A549 (cell line): ENCODE measurements at regions not wholly inside any gene's neighbourhood (a gene's known extent, or its start where the extent isn't known, plus 50 kb on each side); places are given as distances from the start of the nearest gene placed in this dataset.

Experiments used
- ATAC-seq, 2 experiments: fragments of 200-7000 bp in 1 of 2; fragments of >200 bp in 1 of 2; cut with Nextera tagmentation in 1 of 2; cut with Tn5 transposase in 1 of 2; 3 replicates each; pipeline versions ENCODE4 v1.8.0 to v1.9.1; 2018 to 2020; ENCODE audit warnings: mild to moderate bottlenecking in 1 of 2, moderate library complexity in 1 of 2
- CTCF ChIA-PET: fragments of 300-600 bp; sonication (Branson Sonifier 250); formaldehyde crosslinking; extraction: SDS; loops from one replicate; lab custom pipeline; 2021; ENCODE audit warnings: antibody characterized with exemption, inconsistent platforms; lab: Yijun Ruan, JAX
- POLR2A ChIA-PET: fragments of 350-600 bp; formaldehyde crosslinking; extraction: SDS; loops from one replicate; lab custom pipeline; 2021; ENCODE audit warnings: antibody characterized with exemption, inconsistent platforms; lab: Yijun Ruan, JAX
- DNase-seq, 2 experiments: peaks; one replicate each; pipeline versions ENCODE4 v3.0.0 to v3.0.0-alpha.2; 2011 to 2016; ENCODE audit warnings: low read depth in 1 of 2, low spot score in 1 of 2
- FAIRE-seq: peaks from 2 replicates; lab custom pipeline; 2011; peaks lifted over from hg19 to GRCh38; lab: Jason Lieb, UNC
- H3K27ac ChIP-seq, 2 experiments: fragments of >200 bp; sonication (Bioruptor Twin); formaldehyde crosslinking; 3 replicates each; pipeline ENCODE4 v1.5.1; 2016 to 2017
- H3K4me1 ChIP-seq: fragments of >200 bp; sonication (Bioruptor Twin); formaldehyde crosslinking; 3 replicates; pipeline ENCODE4 v1.6.1; 2016
- H3K4me2 ChIP-seq: fragments of >200 bp; sonication (Bioruptor Twin); formaldehyde crosslinking; 3 replicates; pipeline ENCODE4 v1.6.1; 2016
- H3K4me3 ChIP-seq: fragments of >200 bp; sonication (Bioruptor Twin); formaldehyde crosslinking; 3 replicates; pipeline ENCODE4 v1.5.1; 2016
- H3K9me3 ChIP-seq: fragments of >200 bp; sonication (Bioruptor Twin); formaldehyde crosslinking; 3 replicates; pipeline ENCODE4 v1.6.1; 2016
- ATOH8 ChIP-seq: fragments of 250-450 bp; sonication (Bioruptor Pico); IDR thresholded peaks from 2 replicates; pipeline ENCODE4 v1.5.0; 2020; ENCODE audit warnings: low read depth, mild to moderate bottlenecking, moderate library complexity
- BCL3 ChIP-seq: fragments of >200 bp; sonication (Bioruptor Twin); formaldehyde crosslinking; IDR thresholded peaks from 3 replicates; pipeline ENCODE4 v1.6.1; 2016
- E2F6 ChIP-seq: IDR thresholded peaks from 2 replicates; pipeline ENCODE4 v1.6.1; 2012; ENCODE audit warnings: low read depth, borderline replicate concordance
- EHF ChIP-seq: fragments of 250-450 bp; sonication (Bioruptor Pico); IDR thresholded peaks from 2 replicates; pipeline ENCODE4 v1.5.0; 2020; ENCODE audit warnings: mild to moderate bottlenecking
- EHMT2 ChIP-seq: fragments of 200-600 bp; sonication (generic); IDR thresholded peaks from 2 replicates; pipeline ENCODE4 v1.6.1; 2016; ENCODE audit warnings: antibody characterized with exemption, low read depth, mild to moderate bottlenecking, moderate library complexity
- FOXS1 ChIP-seq: fragments of 250-450 bp; sonication (Bioruptor Pico); IDR thresholded peaks from 2 replicates; pipeline ENCODE4 v1.5.0; 2020; ENCODE audit warnings: mild to moderate bottlenecking, moderate library complexity
- HDAC2 ChIP-seq: fragments of 200-600 bp; sonication (generic); IDR thresholded peaks from 2 replicates; pipeline ENCODE4 v1.6.1; 2016
- HMGXB4 ChIP-seq: fragments of 250-450 bp; sonication (Bioruptor Pico); IDR thresholded peaks from 2 replicates; pipeline ENCODE4 v1.5.0; 2021; ENCODE audit warnings: mild to moderate bottlenecking, moderate library complexity, borderline replicate concordance
- HOXA7 ChIP-seq: fragments of 250-450 bp; sonication (Bioruptor Pico); IDR thresholded peaks from 2 replicates; pipeline ENCODE4 v1.5.0; 2020; ENCODE audit warnings: mild to moderate bottlenecking, moderate library complexity
- JUNB ChIP-seq: fragments of >200 bp; sonication (Bioruptor Twin); formaldehyde crosslinking; IDR thresholded peaks from 2 replicates; pipeline ENCODE4 v1.6.1; 2016
- MAZ ChIP-seq: fragments of 150-350 bp; IDR thresholded peaks from 2 replicates; pipeline ENCODE4 v1.6.1; 2014; ENCODE audit warnings: antibody characterized with exemption, low read depth, low read length, borderline replicate concordance
- MYC ChIP-seq: IDR thresholded peaks from 2 replicates; pipeline ENCODE4 v1.6.1; 2012; ENCODE audit warnings: mild to moderate bottlenecking, inconsistent platforms, low read length, improper control_type of control experiment, borderline replicate concordance
- RAD21 ChIP-seq, 2 experiments: fragments of >200 bp in 1 of 2; sonication (Bioruptor Twin) in 1 of 2; formaldehyde crosslinking in 1 of 2; IDR thresholded peaks in 1 of 2; conservative IDR thresholded peaks in 1 of 2; 2 replicates in 1 of 2; 3 replicates in 1 of 2; pipeline ENCODE4 v1.6.1; 2012 to 2018; ENCODE audit warnings: inconsistent platforms in 1 of 2
- RARB ChIP-seq: fragments of 250-450 bp; sonication (Bioruptor Pico); IDR thresholded peaks from 2 replicates; pipeline ENCODE4 v1.8.0; 2021; ENCODE audit warnings: mild to moderate bottlenecking, moderate library complexity
- RCOR1 ChIP-seq: fragments of 150-350 bp; IDR thresholded peaks from 2 replicates; pipeline ENCODE4 v1.6.1; 2014; ENCODE audit warnings: antibody characterized with exemption, low read length, low read depth
- SMC3 ChIP-seq: fragments of >200 bp; sonication (Bioruptor Twin); formaldehyde crosslinking; IDR thresholded peaks from 3 replicates; pipeline ENCODE4 v1.6.1; 2018; ENCODE audit warnings: inconsistent platforms
- ZC3H11A ChIP-seq: fragments of 450-650 bp; IDR thresholded peaks from 2 replicates; pipeline ENCODE4 v1.6.1; 2014; ENCODE audit warnings: antibody characterized with exemption, mild to moderate bottlenecking
- ZFP36 ChIP-seq: fragments of 450-650 bp; IDR thresholded peaks from 2 replicates; pipeline ENCODE4 v1.6.1; 2014; ENCODE audit warnings: borderline replicate concordance; ENCODE audit not compliant: partially characterized antibody
- ZNF302 ChIP-seq: fragments of 250-450 bp; sonication (Bioruptor Pico); IDR thresholded peaks from 2 replicates; pipeline ENCODE4 v1.9.0; 2021; ENCODE audit warnings: inconsistent platforms, mild to moderate bottlenecking, moderate library complexity
- WGBS: methylation state at CpG from one replicate; pipeline ENCODE4 v1.1.6; 2017; ENCODE audit errors: missing lambda C conversion rate; 5-methylcytosine and 5-hydroxymethylcytosine counted together
- TF ChIP-seq, protein P1 (sequence below): fragments of 200-600 bp; sonication (generic); IDR thresholded peaks from 2 replicates; pipeline ENCODE4 v1.6.1; 2016; ENCODE audit warnings: antibody characterized with exemption, mild to moderate bottlenecking, moderate library complexity
- TF ChIP-seq, protein P2 (sequence below): fragments of >200 bp; sonication (Bioruptor Twin); formaldehyde crosslinking; IDR thresholded peaks from 2 replicates; pipeline ENCODE4 v1.6.1; 2016
- TF ChIP-seq, protein P3 (sequence below): fragments of 450-650 bp; IDR thresholded peaks from 2 replicates; pipeline ENCODE4 v1.6.1; 2014; ENCODE audit warnings: antibody characterized with exemption

DNA sequence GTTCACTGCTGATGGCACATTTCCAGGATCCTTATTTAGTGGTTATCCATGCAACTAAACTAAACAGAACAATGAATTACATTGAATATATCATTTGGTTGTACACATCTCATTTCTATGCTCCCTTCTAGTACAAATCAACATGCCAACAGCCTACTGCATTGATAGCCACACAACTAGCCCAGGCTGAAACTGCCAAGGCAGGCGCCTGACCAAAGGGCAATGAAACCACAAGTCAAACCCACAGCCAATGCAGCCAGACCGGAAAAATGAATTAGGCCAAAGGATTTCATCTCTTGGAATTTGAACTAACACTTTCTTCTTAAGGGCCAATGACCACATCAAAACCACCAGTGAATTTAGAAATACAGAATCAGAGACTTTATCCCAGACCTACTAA, 196.4 kb downstream of the NOL4 start:
- ATAC-seq: no peak
- TF ChIP-seq MYC (no peak), MAZ (no peak), ZFP36 (no peak), RARB (CRISPR knock-in tag) (no peak), JUNB (no peak), HDAC2 (no peak), EHF (CRISPR knock-in tag) (no peak), HMGXB4 (CRISPR knock-in tag) (no peak), ZNF302 (CRISPR knock-in tag) (no peak), E2F6 (no peak), ZC3H11A (no peak)
- TF ChIP-seq, protein P1, sequence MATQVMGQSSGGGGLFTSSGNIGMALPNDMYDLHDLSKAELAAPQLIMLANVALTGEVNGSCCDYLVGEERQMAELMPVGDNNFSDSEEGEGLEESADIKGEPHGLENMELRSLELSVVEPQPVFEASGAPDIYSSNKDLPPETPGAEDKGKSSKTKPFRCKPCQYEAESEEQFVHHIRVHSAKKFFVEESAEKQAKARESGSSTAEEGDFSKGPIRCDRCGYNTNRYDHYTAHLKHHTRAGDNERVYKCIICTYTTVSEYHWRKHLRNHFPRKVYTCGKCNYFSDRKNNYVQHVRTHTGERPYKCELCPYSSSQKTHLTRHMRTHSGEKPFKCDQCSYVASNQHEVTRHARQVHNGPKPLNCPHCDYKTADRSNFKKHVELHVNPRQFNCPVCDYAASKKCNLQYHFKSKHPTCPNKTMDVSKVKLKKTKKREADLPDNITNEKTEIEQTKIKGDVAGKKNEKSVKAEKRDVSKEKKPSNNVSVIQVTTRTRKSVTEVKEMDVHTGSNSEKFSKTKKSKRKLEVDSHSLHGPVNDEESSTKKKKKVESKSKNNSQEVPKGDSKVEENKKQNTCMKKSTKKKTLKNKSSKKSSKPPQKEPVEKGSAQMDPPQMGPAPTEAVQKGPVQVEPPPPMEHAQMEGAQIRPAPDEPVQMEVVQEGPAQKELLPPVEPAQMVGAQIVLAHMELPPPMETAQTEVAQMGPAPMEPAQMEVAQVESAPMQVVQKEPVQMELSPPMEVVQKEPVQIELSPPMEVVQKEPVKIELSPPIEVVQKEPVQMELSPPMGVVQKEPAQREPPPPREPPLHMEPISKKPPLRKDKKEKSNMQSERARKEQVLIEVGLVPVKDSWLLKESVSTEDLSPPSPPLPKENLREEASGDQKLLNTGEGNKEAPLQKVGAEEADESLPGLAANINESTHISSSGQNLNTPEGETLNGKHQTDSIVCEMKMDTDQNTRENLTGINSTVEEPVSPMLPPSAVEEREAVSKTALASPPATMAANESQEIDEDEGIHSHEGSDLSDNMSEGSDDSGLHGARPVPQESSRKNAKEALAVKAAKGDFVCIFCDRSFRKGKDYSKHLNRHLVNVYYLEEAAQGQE: no peak
- TF ChIP-seq, all 56 proteins: peak for 0
- FAIRE-seq (no peak), DNase-seq (no peak)
- ChIA-PET CTCF (no interaction called here), POLR2A (no interaction called here)
- Histone ChIP-seq H3K4me2 (no peak overlapping the region), H3K27ac (no peak overlapping the region), H3K9me3 (no peaks in the 10 kb centered on the region), H3K4me3 (no peak overlapping the region), H3K4me1 (no peaks in the 10 kb centered on the region)
- WGBS: 8% methylated on average over 2 of the region's 2 CpGs

- CTCF ChIA-PET: no interaction called here
- TF ChIP-seq RAD21 (conservative IDR thresholded peaks at IDR 0.05 in 1 of 2, IDR thresholded peaks at IDR 0.05 in 1 of 2): no peak
- no peak for TF ChIP-seq EHMT2
- no peak for TF ChIP-seq E2F6
- TF ChIP-seq BCL3: no peak
- TF ChIP-seq, protein P2, sequence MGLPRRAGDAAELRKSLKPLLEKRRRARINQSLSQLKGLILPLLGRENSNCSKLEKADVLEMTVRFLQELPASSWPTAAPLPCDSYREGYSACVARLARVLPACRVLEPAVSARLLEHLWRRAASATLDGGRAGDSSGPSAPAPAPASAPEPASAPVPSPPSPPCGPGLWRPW: no peak
- TF ChIP-seq ATOH8 (CRISPR knock-in tag): no peak
- TF ChIP-seq, protein P3, sequence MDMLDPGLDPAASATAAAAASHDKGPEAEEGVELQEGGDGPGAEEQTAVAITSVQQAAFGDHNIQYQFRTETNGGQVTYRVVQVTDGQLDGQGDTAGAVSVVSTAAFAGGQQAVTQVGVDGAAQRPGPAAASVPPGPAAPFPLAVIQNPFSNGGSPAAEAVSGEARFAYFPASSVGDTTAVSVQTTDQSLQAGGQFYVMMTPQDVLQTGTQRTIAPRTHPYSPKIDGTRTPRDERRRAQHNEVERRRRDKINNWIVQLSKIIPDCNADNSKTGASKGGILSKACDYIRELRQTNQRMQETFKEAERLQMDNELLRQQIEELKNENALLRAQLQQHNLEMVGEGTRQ: no peak
- no peak for TF ChIP-seq MYC
- no peak for TF ChIP-seq FOXS1 (CRISPR knock-in tag)
- TF ChIP-seq HDAC2: no peak
- TF ChIP-seq ZNF302 (CRISPR knock-in tag): no peak
- no peak for TF ChIP-seq RCOR1
- TF ChIP-seq HOXA7 (CRISPR knock-in tag): no peak
- no peak for TF ChIP-seq SMC3
- 0% methylated on average over 1 of the region's 1 CpG for WGBS
- DNase-seq (no peak), ATAC-seq (no peak), FAIRE-seq (no peak)
- POLR2A ChIA-PET: no interaction called here
- Histone ChIP-seq H3K9me3 (no peaks in the 10 kb centered on the region), H3K4me3 (no peak overlapping the region), H3K4me1 (no peaks in the 10 kb centered on the region), H3K27ac (no peak overlapping the region), H3K4me2 (no peak overlapping the region)
Observed at GRCh38 chr18:34025191-34025801, 199.4 kb downstream of the NOL4 start.
